Activated CD4-positive, CD25-positive, alpha-beta regulatory T cell treated with anti-CD3 and anti-CD28 coated beads, Interleukin-2, amount 50 U/mL, for 24 hours (primary cell): ENCODE measurements at regions not wholly inside any gene's neighbourhood (a gene's known extent, or its start where the extent isn't known, plus 50 kb on each side); places are given as distances from the start of the nearest gene placed in this dataset.
A peak's percentile ranks its signal among the peaks of the same experiment; 100 is the strongest.
"Not testable (repeated sequence)": the region's sequence is repeated elsewhere in the genome, so short reads cannot be mapped to it uniquely, and the experiment has no call there.

Experiments
- ATAC-seq, 2 donors: fragments of 150-1000 bp; cut with Tn5 transposase; one replicate each; pipeline ENCODE4 v1.10.0; 2021; ENCODE audit warnings: mild to moderate bottlenecking in 1 of 2, moderate library complexity in 1 of 2

DNA sequence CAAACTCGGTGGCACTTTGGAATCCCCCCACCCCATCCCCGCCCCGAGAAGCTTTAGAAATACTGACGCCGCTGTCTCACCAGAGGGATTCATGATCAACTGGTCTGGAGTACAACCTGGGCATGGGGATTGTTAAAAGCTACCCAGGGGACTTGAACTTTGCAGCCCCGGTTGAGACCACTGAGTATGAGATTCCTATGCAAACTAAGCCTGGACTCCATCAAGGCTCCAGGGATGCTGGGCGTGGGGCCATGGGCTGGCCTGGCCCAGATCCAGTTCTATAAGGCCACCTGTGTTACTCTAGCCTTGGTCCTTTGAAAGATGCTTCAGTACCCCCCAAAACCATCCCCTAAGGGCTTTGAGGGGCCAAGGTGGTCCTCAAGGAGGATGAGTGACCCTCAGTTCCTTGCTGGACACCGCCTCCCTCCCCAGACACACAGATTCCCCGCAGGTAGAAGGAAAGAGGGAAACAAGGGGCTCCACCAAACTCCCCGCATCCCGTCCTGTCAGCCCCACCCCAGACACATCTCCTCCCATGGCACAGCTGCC, 68.5 kb downstream of the MRPL36 start:
- no peak for ATAC-seq

- no peak for ATAC-seq
Measured at GRCh38 chr5:1730487-1730847, 69.2 kb downstream of the MRPL36 start.

DNA sequence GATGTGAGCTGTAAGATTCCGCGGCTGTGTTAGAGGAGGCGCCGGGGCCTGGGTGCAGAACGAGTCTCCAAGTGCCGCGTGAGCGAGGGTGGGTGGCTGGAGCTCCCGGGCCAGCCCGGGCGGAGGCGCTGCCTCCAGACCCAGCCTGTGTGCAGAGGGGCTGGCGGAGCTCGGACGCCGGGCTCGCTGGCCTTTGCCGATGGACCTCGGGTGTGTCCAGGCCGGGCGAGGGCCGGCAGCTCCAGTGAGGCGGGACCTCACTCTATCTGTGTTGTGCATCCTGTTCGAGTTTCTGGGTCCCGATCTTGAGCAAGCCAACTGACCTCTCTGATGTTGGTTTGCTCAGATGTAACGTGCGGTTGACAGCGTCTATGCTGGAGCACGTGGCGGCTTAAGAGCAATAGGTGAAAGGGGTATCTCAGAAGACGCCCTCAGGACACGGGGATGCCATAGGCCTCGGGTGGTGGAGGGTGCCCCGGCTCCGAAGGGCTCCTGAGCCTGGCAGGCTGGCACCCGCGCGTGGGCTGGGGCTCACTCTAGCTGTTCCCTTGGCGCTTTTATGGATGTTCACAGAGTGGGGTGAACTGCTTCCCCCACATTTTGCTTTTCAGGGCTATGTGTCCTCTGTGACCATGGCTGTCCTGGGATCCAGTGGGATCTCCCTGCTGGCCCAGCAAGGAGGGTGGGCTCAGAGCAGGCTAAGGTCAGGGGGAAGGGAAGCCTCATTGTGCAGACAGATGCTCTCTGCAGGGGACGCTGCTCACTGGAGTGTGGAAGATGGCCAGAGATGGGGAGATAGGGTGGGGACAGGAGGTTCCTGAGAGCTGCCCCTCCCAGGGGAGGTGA, 69.8 kb downstream of the MRPL36 start:
- ATAC-seq, result no peak

DNA sequence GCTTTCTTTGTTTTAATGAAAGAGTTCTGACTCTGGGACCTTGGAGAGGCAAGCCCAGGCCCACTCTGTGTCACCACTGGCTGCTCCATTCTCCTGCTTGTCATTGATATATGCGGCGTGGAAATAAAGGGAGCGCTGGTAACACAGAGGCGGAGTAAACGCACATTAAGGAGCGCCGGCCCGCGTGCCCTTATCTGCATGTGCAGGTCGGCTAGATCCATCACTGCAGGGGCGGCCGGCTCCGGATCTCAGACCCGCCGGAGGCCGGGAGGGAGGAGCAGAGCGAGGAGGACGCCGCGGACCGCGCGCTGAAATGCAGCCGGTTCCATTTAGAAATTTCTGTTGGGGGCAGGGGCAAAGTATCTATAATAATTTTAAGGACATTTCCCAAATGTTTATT, 70.8 kb downstream of the MRPL36 start:
- no peak for ATAC-seq

DNA sequence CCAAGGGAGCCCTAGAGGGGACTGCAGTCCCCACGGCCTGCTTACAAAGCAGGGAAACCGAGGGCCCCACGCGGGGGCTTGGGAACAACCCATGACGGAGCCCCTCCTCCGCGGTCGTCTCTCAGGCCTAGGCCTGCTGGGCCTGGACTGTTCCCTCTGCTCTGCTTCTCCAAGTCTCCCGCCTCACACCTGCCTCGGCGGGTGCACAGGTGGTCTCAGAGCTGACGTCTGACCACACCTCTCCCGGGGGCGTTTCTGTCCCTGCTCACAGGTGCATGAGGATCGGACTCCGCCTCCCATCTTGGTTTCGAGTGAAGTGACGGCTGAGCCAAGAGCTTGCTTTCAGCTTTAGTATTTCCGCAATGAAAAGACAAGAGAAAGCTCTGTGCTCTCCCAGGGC, 72.1 kb downstream of the MRPL36 start:
- ATAC-seq, result no peak

GRCh38 chr5:1726956-1727355, 72.7 kb downstream of the MRPL36 start:
- ATAC-seq, result no peak

DNA sequence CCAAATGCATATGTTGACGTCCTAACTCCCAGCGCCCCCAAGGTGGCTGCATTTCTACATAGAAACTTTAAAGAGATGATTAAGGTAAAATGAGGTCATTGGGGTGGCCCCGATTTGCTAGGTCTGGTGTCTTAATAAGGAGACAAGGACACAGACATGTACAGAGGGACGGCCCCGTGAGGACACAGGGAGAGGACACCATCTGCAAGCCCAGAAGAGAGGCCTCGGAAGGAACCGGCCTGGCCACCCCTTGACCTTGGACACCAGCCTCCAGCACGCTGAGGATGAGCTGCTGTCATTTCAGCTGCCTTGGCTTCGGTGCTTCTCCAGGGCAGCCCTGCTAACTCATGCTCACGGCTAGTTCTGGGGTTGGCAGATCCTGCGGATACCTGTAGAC, 73.2 kb downstream of the MRPL36 start:
- no peak for ATAC-seq

DNA sequence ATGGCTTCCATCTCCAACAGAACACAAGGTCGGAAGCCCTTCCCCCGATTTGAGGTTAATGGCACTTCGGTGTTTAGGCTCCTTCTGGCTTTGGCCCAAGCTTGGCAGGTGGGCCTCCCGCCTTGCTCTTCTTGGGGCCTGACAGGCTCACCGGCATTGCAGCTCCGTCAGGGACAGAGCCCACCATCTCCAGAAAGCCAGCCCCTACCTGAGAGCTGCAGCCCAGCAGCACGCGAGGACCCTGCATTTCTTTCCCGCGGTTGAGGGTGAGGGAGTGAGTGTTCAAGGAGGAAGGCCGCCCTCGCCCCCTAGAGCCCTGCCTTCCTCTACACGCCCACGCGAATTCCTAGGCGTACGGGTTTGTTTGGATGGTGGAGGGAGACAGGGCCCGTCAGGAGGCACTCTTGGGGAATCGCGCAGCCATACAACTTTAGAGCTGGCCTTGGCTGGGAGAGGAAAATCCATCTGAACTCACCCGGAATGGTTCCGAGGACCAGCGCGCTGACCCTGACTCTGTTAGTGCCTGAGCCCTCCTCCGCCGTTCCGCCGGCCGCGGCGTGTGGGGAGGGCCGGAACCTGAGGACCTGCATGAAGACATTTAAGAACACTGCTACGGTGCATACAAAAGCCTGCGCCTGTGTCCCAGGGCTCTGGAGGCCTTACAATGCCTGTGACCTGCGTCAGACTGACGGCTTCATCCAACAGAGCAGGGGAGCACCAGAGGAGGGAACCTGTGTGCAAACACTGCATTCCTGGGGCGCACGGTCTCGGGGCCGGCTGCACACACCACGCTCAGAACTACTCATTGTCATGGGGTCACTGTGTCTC, 73.8 kb downstream of the MRPL36 start:
- ATAC-seq, result no peak

GRCh38 chr5:1724822-1725602, 74.6 kb downstream of the MRPL36 start:
- ATAC-seq, result peak; percentile 39 to 65

DNA sequence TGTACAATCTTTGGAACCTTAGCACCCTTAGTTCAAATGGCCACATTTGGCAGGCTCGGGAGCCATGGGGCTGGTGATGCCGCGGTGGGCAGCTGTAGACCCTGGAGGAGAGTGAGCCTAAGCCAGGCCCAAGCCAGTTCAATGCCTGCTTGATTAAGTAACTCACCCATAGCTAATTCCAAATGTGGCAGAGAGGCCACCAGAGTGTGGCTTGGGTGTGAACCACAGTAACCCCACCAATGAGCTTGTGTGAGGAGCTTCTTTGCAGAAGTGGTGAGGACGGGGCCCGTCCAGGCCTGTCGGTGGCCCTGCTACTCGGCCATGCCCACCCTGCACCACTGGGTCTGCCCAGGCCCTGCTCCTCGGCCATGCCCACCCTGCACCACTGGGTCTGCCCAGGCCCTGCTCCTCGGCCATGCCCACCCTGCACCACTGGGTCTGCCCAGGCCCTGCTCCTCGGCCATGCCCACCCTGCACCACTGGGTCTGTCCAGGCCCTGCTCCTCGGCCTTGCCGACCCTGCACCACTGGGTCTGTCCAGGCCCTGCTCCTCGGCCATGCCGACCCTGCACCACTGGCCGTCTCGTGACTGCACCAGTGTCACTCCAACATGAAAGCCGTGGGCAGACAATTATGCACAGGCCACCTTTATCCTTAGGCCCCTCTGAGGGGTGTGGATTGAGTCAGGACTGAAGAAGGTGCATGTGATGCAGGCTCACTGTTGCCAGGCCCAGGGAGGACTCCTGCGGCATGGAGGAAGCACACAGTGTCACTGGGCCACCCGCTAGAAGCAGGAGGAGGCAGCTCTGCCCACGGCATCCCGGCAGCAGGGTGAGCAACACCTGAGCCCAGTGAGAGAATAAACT, 75.4 kb downstream of the MRPL36 start:
- ATAC-seq, result peak in 1 of 2 donors; percentile 19

DNA sequence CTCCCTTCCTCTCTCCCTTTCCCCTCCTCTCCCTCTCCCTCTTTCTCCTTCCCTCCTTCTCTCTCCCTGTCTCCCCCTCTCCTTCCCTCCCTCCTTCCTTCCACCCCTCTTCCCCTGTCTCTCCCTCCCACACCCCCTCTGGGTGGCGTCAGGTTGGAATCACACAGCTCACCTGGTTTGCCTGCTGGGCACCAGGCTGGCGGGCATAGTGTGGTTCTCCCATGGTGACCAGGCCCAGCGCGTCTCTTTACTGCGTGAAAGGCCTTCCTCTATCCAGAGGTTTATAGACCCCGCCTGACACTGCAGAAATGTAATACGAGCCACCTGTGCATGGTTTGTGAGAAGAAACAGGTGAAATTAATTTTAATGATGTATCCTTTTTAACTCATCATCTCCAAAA, 76.2 kb downstream of the MRPL36 start:
- no peak for ATAC-seq

DNA sequence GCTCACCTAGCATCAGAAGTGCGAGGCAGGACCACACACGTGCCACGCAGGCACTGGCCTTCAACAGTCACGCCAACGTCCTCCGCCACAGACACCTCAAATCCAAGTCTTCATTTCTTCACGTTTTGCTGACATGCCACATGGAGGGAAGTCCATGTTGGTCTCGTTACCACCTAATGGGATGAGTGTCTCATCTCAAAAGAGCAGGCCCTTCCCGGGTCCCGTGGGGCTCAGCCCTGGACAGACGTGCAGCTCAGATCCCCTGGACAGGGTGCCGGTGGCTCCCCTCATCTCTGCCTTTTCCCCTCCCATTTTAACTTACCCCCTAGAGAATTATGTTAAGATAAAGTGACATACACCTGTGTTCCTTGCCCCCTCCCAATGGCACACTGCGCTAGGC, 76.8 kb downstream of the MRPL36 start:
- ATAC-seq, result no peak

- ATAC-seq, result no peak
Measured at GRCh38 chr5:1720396-1721110, 79.1 kb downstream of the MRPL36 start.

- no peak for ATAC-seq
Measured at GRCh38 chr5:1719860-1720259, 79.8 kb downstream of the MRPL36 start.

DNA sequence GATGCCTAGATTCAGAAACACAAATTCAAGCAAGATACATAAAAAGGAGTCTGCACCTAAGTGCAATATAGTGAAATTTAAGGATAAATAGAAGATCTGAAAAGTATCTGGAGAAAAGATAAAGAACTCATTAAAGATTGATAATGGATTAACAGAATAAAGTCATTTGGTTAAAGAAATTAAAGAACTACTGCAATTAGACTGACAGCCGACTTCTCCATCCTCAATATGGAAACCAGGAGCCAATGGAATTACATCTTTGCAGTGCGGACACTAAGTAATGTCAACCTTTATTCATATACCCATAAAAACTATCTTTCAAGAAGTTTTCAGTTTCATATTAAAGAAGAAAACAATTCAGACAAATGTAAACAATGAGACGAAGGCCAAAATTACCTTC, 81.0 kb downstream of the MRPL36 start:
- no peak for ATAC-seq

- not testable (repeated sequence) for ATAC-seq
Measured at GRCh38 chr5:1710091-1710490, 89.5 kb downstream of the MRPL36 start.

- ATAC-seq, result no peak
Measured at GRCh38 chr5:1709171-1709803, 90.3 kb downstream of the MRPL36 start.

- ATAC-seq, result no peak
Measured at GRCh38 chr5:1708592-1709141, 91.0 kb downstream of the MRPL36 start.

- no peak for ATAC-seq
Measured at GRCh38 chr5:1707467-1707866, 92.2 kb downstream of the MRPL36 start.

- ATAC-seq, result no peak
Measured at GRCh38 chr5:1706428-1706827, 93.2 kb downstream of the MRPL36 start.
